Spleen (tissue), 7 donors: ENCODE measurements at regions not wholly inside any gene's neighbourhood (a gene's known extent, or its start where the extent isn't known, plus 50 kb on each side); places are given as distances from the start of the nearest gene placed in this dataset.

ENCODE experiments used
- POLR2AphosphoS5 ChIP-seq, 3 donors: sonication (generic); formaldehyde crosslinking; IDR thresholded peaks; one replicate each; pipeline ENCODE4 v1.5.1; 2017; ENCODE audit warnings: antibody characterized with exemption in 3 of 3
- TF ChIP-seq, protein P1 (sequence below), 11 experiments: fragments of 200-600 bp in 7 of 11; fragments of 450-650 bp in 4 of 11; sonication (generic) in 4 of 11; IDR thresholded peaks in 8 of 11; conservative IDR thresholded peaks in 3 of 11; 1 replicate in 7 of 11; 2 replicates in 4 of 11; pipeline versions ENCODE4 v1.4.0 to v1.8.0; 2016 to 2021; ENCODE audit warnings: antibody characterized with exemption in 11 of 11, inconsistent platforms in 4 of 11, mild to moderate bottlenecking in 1 of 11
- donor health status: DM: no; HTN: no; CAD: no; lungs with moderate emphysema.
- donor health status: DM: no; HTN: no; CAD: no.
- donor health status: DM: no; HTN: no; CAD: no.

- TF ChIP-seq, protein P1, sequence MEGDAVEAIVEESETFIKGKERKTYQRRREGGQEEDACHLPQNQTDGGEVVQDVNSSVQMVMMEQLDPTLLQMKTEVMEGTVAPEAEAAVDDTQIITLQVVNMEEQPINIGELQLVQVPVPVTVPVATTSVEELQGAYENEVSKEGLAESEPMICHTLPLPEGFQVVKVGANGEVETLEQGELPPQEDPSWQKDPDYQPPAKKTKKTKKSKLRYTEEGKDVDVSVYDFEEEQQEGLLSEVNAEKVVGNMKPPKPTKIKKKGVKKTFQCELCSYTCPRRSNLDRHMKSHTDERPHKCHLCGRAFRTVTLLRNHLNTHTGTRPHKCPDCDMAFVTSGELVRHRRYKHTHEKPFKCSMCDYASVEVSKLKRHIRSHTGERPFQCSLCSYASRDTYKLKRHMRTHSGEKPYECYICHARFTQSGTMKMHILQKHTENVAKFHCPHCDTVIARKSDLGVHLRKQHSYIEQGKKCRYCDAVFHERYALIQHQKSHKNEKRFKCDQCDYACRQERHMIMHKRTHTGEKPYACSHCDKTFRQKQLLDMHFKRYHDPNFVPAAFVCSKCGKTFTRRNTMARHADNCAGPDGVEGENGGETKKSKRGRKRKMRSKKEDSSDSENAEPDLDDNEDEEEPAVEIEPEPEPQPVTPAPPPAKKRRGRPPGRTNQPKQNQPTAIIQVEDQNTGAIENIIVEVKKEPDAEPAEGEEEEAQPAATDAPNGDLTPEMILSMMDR (IDR thresholded peaks at IDR 0.05 in 8 of 11, conservative IDR thresholded peaks at IDR 0.05 in 3 of 11) = no peak
- TF ChIP-seq POLR2AphosphoS5 (IDR thresholded peaks at IDR 0.05) = no peak
These were observed 134.9 kb downstream of the C4orf33 start for GRCh38 chr4:129230846-129231245.
